Pancreas (tissue), 10 donors: ENCODE measurements at regions not wholly inside any gene's neighbourhood (a gene's known extent, or its start where the extent isn't known, plus 50 kb on each side); places are given as distances from the start of the nearest gene placed in this dataset.
A peak's percentile ranks its signal among the peaks of the same experiment; 100 is the strongest.

Experiments
- ATAC-seq, 4 donors: fragments of 200-7000 bp; cut with Tn5 transposase; one replicate each; pipeline versions ENCODE4 v1.8.0 to v1.9.1; 2020; ENCODE audit warnings: mild to moderate bottlenecking in 4 of 4, moderate library complexity in 4 of 4
- DNase-seq, 6 donors: peaks; one replicate each; pipeline ENCODE4 v3.0.0-alpha.2; 2020
- FAIRE-seq: peaks from 2 replicates; lab custom pipeline; 2012; peaks lifted over from hg19 to GRCh38; lab: Jason Lieb, UNC
- H3K27ac ChIP-seq, 4 donors: fragments of 200-600 bp; sonication (generic); 1 replicate in 3 of 4; 2 replicates in 1 of 4; pipeline versions ENCODE4 v1.5.0 to v1.8.0; 2020
- H3K27me3 ChIP-seq, 4 donors: fragments of 200-600 bp; one replicate each; pipeline ENCODE4 v1.8.0; 2021
- H3K36me3 ChIP-seq, 3 donors: fragments of 200-600 bp; sonication (generic) in 1 of 3; one replicate each; pipeline versions ENCODE4 v1.5.0 to v1.8.0; 2020 to 2021
- H3K4me1 ChIP-seq, 3 donors: fragments of 200-600 bp; one replicate each; pipeline ENCODE4 v1.8.0; 2021
- H3K4me3 ChIP-seq, 4 donors: fragments of 200-600 bp; sonication (generic) in 2 of 4; one replicate each; pipeline versions ENCODE4 v1.5.0 to v1.8.0; 2020 to 2021
- H3K9me3 ChIP-seq, 4 donors: fragments of 200-600 bp; one replicate each; pipeline ENCODE4 v1.8.0; 2021
- CTCF ChIP-seq, 4 donors: fragments of 200-600 bp; sonication (generic) in 3 of 4; IDR thresholded peaks; one replicate each; pipeline versions ENCODE4 v1.5.0 to v1.8.0; 2021; ENCODE audit warnings: antibody characterized with exemption in 4 of 4
- WGBS, 2 donors: extraction: QIAGEN DNeasy Blood & Tissue Kit; methylation state at CpG; one replicate each; pipeline ENCODE4 v1.1.7; 2013; 5-methylcytosine and 5-hydroxymethylcytosine counted together
- intact Hi-C, 3 donors: fragments of 100-400 bp; cut with DNase I; formaldehyde crosslinking; loops; one replicate each; pipeline versions ENCODE4 v1.11.1 to v1.14.2; 2022
- donor health status: healthy with polysubstance abuse.
- donor health status: DM: no; HTN: no; CAD: no; lungs with moderate emphysema.
- donor health status: DM: no; HTN: no; CAD: no.
- donor health status: control.
- donor health status: control.
- donor health status: Bipolar disorder and iron deficiency.
- donor health status: DM: yes; HTN: yes; CAD: no.
- donor health status: DM: no; HTN: no; CAD: no.
- donor health status: DM: no; HTN: no; CAD: no.
- donor health status: DM: yes; HTN: yes; CAD: no.

GRCh38 chr16:55207693-55208428 lies 116.1 kb upstream of the IRX6 start:
- intact Hi-C loops = no loop called here
- H3K27me3 ChIP-seq = no peaks in the 10 kb centered on the region
- DNase-seq (peak in 1 of 6 donors; percentile 43), FAIRE-seq (no peak), ATAC-seq (no peak)
- no peaks in the 10 kb centered on the region for H3K36me3 ChIP-seq
- H3K9me3 ChIP-seq = no peaks in the 10 kb centered on the region
- no peak overlapping the region for H3K27ac ChIP-seq
- TF ChIP-seq CTCF (IDR thresholded peaks at IDR 0.05) = no peak
- H3K4me1 ChIP-seq = no peaks in the 10 kb centered on the region
- WGBS, 2 donors = 70 to 81% methylated on average over 7 of the region's 7 CpGs
- no peak overlapping the region for H3K4me3 ChIP-seq

- Histone ChIP-seq H3K36me3 (no peaks in the 10 kb centered on the region), H3K27me3 (no peaks in the 10 kb centered on the region), H3K4me1 (no peaks in the 10 kb centered on the region), H3K9me3 (no peaks in the 10 kb centered on the region), H3K4me3 (no peak overlapping the region), H3K27ac (no peak overlapping the region)
- intact Hi-C loops = no loop called here
- no peak for TF ChIP-seq CTCF (IDR thresholded peaks at IDR 0.05)
- WGBS, 2 donors = 60 to 66% methylated on average over 6 of the region's 6 CpGs
- DNase-seq (no peak), ATAC-seq (no peak), FAIRE-seq (no peak)
These were observed 114.4 kb upstream of the IRX6 start for GRCh38 chr16:55209626-55210025.

GRCh38 chr16:55212791-55213190 lies 111.2 kb upstream of the IRX6 start:
- 52 to 71% methylated on average over 2 of the region's 2 CpGs for WGBS, 2 donors
- Histone ChIP-seq H3K27me3 (no peaks in the 10 kb centered on the region), H3K36me3 (no peaks in the 10 kb centered on the region), H3K9me3 (no peaks in the 10 kb centered on the region), H3K4me3 (no peak overlapping the region), H3K27ac (no peak overlapping the region), H3K4me1 (no peaks in the 10 kb centered on the region)
- TF ChIP-seq CTCF (IDR thresholded peaks at IDR 0.05) = no peak
- ATAC-seq (no peak), FAIRE-seq (no peak), DNase-seq (no peak)
- intact Hi-C loops = no loop called here

- Histone ChIP-seq H3K4me3 (no peak overlapping the region), H3K4me1 (no peaks in the 10 kb centered on the region), H3K27ac (no peak overlapping the region), H3K9me3 (no peaks in the 10 kb centered on the region), H3K27me3 (no peaks in the 10 kb centered on the region), H3K36me3 (no peaks in the 10 kb centered on the region)
- intact Hi-C loops = no loop called here
- WGBS, 2 donors = 14 to 23% methylated on average over 2 of the region's 2 CpGs
- DNase-seq (no peak), FAIRE-seq (no peak), ATAC-seq (no peak)
- no peak for TF ChIP-seq CTCF (IDR thresholded peaks at IDR 0.05)
These were observed 109.6 kb upstream of the IRX6 start for GRCh38 chr16:55214412-55214811.

GRCh38 chr16:55214974-55215494 lies 109.0 kb upstream of the IRX6 start:
- Histone ChIP-seq H3K36me3 (no peaks in the 10 kb centered on the region), H3K9me3 (no peaks in the 10 kb centered on the region), H3K27ac (no peak overlapping the region), H3K4me1 (no peaks in the 10 kb centered on the region), H3K4me3 (no peak overlapping the region), H3K27me3 (no peaks in the 10 kb centered on the region)
- ATAC-seq (no peak), FAIRE-seq (no peak), DNase-seq (no peak)
- TF ChIP-seq CTCF (IDR thresholded peaks at IDR 0.05) = no peak
- intact Hi-C loops = no loop called here
- 48 to 56% methylated on average over 5 of the region's 5 CpGs for WGBS, 2 donors
